OCI-LY3 (cell line): ENCODE measurements at regions not wholly inside any gene's neighbourhood (a gene's known extent, or its start where the extent isn't known, plus 50 kb on each side); places are given as distances from the start of the nearest gene placed in this dataset.

Source experiments
- EZH2phosphoT487 ChIP-seq: fragments of 200-600 bp; shearing (Covaris generic); IDR thresholded peaks from 2 replicates; pipeline ENCODE4 v1.6.1; 2018; ENCODE audit warnings: antibody characterized with exemption, mixed run types, low read depth
- TF ChIP-seq, protein P1 (sequence below): fragments of 200-600, 300-600 bp; sonication (generic); IDR thresholded peaks from 2 replicates; pipeline ENCODE4 v1.5.1; 2014; ENCODE audit warnings: antibody characterized with exemption, low read length, low read depth

DNA sequence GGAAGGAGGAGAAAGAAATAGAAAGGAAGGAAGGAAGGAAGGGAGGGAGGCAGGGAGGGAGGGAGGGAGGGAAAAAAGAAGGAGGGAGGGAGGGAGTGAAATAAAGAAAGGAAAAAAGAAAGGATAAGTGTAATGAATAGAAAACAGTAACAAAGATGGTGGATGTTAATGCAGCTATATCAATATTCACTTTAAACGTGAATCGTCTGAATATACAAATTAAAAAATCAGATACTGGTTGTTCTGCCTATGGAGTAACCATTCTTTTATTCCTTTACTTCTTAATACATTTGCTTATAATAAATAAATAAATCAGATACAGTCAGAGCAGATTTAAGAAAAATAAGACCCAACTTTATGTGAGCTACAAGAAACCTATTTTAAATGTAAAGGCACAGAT lies 1520.4 kb downstream of the TBC1D22A start:
- TF ChIP-seq, protein P1, sequence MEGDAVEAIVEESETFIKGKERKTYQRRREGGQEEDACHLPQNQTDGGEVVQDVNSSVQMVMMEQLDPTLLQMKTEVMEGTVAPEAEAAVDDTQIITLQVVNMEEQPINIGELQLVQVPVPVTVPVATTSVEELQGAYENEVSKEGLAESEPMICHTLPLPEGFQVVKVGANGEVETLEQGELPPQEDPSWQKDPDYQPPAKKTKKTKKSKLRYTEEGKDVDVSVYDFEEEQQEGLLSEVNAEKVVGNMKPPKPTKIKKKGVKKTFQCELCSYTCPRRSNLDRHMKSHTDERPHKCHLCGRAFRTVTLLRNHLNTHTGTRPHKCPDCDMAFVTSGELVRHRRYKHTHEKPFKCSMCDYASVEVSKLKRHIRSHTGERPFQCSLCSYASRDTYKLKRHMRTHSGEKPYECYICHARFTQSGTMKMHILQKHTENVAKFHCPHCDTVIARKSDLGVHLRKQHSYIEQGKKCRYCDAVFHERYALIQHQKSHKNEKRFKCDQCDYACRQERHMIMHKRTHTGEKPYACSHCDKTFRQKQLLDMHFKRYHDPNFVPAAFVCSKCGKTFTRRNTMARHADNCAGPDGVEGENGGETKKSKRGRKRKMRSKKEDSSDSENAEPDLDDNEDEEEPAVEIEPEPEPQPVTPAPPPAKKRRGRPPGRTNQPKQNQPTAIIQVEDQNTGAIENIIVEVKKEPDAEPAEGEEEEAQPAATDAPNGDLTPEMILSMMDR = no peak
- TF ChIP-seq EZH2phosphoT487 = no peak
